GOT3 (cell line): ENCODE measurements at regions not wholly inside any gene's neighbourhood (a gene's known extent, or its start where the extent isn't known, plus 50 kb on each side); places are given as distances from the start of the nearest gene placed in this dataset.
"Not testable (repeated sequence)": the region's sequence is repeated elsewhere in the genome, so short reads cannot be mapped to it uniquely, and the experiment has no call there.

ENCODE experiments used
- DNase-seq: peaks from one replicate; lab custom pipeline; 2025; ENCODE audit warnings: mixed read lengths; lab: John Stamatoyannopoulos, UW

DNA sequence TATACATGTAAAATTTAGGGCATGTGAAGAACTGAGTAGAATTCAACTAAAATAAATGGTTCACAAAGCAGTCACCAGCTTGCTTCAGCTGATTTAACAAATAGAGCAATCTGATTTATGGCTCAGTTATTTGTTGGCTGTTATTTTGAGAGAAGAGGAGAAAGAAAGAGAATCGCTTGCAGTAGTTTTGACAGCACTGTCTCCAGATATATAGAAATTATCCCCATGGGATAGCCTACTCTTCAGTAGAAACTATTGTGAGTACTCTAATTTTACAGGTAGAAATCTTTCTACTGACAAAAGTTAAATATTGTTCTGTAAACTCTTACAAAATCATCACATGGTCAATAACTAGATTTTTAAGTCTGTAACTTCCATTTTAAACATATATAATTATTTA is 1098.2 kb downstream of the MRPL39 start:
- DNase-seq: no peak

DNA sequence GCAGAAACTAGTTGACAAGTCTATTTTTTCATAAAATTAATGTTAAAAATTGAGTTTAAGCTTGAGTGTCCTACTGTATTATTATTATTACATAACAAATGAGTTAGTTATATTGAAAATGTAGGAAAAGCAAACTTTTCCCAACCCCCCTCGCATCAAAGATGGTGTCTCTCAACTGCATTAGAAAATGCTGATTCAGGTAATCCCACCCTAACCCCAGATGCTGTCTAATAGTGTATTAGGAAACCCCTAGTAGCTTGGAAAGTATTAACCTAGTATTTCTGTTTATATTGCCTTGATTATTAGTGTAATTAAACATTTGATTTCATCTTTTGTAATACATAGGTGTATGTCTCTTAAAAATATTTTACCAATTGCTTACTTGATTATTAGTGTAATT is 1120.3 kb downstream of the MRPL39 start:
- DNase-seq: no peak

DNA sequence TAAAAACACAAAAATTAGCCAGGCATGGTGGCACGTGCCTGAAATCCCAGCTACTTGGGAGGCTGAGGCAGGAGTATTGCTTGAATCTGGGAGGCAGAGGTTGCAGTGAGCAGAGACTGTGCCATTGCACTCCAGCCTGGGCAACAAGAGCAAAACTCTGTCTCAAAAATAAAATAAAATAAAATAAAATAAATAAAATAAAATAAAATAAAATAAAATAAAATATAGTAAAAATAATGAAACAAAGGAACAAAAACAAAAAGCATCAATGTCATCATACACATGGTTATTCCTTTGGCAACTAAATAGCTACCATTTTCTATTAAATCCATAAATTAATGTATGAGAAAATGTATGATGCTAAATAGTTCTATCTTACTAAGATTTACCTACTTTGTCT is 1123.9 kb downstream of the MRPL39 start:
- DNase-seq: not testable (repeated sequence)

GRCh38 chr21:24470852-24471251 is 1136.4 kb downstream of the MRPL39 start:
- DNase-seq: no peak

- no peak for DNase-seq
Observed at GRCh38 chr21:24456358-24456757, 1150.9 kb downstream of the MRPL39 start.

DNA sequence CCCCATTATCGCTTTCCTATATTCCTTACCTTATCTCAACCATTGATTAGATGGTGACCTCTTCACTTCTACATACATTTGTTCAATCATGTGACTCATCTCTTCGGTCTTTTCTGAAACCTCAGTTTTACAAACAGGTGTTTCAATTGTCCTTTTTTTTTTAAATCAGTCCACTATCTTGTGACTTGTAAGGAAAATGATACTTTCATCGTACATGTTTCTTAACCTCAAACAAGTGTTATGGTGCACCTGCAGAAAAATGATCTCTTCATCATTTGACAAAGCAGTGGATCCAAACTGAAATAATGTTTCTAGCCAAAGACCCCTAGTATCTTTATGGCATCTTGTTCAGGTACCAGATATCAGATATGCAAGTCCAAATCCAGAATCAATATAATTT is 1157.2 kb downstream of the MRPL39 start:
- no peak for DNase-seq

- DNase-seq: no peak
Observed at GRCh38 chr21:24445517-24445916, 1161.8 kb downstream of the MRPL39 start.

GRCh38 chr21:24444736-24445135 is 1162.5 kb downstream of the MRPL39 start:
- DNase-seq: no peak

DNA sequence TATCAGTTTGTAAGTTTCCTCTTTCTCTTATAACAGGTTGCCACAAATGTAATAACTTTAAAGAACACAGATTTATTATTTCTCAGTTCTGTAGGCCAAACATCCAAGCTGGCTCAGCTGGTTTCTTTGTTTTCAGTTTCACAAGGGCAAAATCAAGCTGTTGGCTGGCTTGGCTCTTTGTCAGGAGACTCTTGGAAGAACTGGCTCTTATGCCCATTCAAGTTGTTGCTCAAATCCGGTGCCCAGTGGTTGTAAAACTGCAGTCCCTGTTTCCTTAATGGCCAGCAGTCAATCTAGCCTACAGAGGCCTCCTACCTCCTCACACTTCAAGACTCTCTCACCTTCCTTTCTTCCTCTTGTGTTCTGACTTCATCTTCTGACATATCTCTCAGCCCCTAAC is 1171.0 kb downstream of the MRPL39 start:
- DNase-seq: no peak

DNA sequence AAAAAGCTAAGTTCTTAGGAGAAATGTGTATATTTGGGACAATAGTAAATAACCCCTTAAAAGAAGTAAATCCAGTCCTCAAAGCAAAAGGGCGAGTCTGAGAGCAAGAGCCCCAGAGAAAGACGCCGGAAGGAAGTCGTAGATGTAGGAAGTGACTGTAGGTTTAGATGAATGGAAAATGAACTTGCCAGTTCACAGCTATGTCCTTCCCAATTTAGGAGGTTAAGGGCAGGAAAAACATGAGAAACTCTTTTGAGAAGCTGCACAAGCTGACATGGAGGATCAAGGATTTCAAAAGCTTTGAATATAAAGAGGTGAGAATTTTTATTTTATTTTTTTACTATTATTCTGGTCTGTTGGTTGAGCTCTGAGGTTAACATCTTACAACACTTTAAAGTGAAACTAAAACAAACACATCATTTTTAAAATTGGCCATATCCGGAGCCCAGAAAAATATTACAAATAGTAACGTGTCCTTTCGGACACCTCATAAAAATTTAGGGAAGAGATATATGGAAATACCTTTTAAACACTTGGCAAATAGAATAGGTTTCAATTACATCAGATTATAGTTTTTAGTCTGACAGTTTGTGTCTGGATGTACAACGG is 1178.6 kb downstream of the MRPL39 start:
- DNase-seq: no peak

GRCh38 chr21:24424776-24425175 is 1182.5 kb downstream of the MRPL39 start:
- DNase-seq: no peak

DNA sequence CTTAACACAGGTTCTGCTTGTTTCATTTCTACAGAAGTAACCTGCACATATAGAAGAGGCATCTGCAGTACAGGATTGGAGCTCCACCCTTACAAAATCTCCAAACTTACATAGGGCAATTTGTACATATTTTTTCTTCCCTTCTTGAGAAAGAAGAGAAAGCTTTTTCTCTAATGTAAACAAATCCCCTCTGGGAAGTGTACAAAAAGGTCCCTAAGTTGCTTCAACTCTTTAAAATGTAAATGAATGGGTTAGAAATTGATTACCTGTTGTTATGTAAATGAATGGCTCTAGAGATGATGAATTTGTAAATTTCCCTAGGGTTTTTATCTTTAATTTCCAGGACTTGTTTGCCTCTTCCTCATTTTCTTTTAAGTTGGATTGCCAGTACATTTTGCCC is 1183.7 kb downstream of the MRPL39 start:
- no peak for DNase-seq

DNA sequence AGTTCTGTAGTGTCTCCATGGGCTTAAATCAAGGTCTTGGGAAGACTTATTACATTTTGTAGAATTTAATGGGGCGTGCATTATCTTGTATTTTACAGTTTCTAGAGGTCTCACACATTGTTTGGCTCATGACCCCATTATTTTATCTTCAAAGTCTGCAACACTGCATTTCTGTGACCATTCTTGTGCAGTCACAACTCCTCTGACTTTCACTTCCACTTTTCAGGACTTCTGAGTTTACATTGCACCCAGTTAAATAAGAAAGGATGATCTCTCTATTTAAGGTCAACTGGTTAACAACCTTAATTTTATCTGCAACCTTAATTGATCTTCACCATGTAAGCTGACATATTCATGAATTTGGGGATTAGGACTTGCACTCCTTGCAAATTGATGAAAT is 1186.6 kb downstream of the MRPL39 start:
- DNase-seq: no peak

GRCh38 chr21:24419641-24420040 is 1187.6 kb downstream of the MRPL39 start:
- not testable (repeated sequence) for DNase-seq

- no peak for DNase-seq
Observed at GRCh38 chr21:24418671-24419070, 1188.6 kb downstream of the MRPL39 start.

DNA sequence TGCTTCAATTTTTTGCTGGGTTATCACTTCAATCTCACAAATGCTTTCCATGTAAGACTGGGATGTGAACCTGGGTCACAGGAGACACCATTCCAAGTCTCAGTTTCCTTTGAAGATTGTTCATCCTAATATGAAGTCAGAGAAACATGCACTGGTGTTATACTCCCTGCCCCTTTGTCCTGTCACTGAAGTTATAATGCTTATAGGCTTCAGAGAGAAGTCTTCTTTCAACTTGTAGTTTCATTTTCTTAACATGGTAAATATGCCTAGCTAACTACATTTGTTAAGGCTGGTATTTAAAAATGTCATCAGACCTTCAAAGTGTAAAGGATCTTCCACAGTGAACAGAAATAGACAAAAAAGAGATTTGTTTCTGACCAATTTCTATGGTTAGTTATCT is 1195.9 kb downstream of the MRPL39 start:
- no peak for DNase-seq

GRCh38 chr21:24403221-24403620 is 1204.1 kb downstream of the MRPL39 start:
- DNase-seq: no peak

DNA sequence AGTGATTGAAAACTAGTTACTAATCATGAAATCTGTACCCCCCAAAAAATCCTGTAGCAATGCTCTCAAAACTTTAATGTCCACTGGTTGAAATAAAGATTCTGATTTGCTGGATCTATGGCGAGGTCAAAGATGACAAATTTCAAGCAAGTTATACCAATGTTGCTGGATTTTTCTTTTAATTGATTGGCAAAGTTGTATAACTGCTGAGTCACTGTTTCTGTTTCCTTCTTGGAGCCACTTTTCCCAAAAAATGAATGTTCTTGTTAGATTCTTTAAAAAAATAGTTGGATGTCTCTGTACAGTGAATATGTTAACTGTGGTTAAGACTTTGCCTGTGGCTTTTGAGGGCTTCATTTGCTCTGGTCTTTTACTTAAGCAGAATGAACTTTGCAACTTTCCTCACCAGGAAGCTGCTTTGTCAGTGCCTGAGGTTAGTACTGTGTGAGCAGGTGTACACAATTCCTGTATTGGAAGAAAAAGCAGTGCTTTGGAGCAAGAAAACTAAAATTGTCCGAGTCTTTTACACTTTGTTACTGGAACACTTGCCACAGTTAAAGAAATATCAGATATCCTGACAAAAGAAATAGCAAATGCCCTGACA is 1211.9 kb downstream of the MRPL39 start:
- no peak for DNase-seq

DNA sequence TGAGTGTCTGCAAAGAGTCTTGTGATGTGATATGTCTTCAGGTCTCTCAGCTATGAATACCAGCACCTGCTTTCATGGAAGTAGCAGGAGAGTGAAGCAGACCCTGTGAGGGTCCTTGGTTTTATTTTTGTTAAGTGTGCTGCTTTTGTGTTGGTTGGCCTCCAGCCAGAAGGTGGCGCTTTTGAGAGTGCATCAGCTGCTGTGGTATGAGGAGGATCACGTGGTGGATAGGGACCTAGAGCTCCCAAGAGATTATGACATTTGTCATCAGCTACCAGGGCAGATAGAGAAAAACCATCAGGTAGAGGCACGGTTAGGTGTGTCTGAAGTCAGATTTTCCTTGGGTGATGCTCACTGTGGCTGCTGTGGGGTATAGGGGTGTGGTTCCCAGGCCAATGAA is 1232.1 kb downstream of the MRPL39 start:
- DNase-seq: no peak

DNA sequence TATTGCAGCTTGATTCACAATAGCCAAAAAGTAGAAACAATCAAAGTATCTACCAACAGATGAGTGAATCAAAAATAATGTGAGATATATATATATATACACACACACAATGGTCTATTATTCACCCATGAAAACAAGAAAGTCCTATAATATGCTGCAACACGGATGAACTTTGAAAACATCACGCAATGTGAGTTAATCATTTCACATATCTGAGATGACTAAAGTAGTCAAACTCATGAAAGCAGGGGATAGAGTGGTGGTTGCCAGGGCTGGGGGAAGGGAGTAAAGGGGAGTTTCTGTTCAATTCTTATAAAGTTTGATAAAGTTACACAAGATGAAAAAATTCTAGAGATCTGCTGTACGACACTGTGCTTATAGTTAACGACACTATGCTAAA is 1234.8 kb downstream of the MRPL39 start:
- DNase-seq: no peak

- no peak for DNase-seq
Observed at GRCh38 chr21:24369746-24370145, 1237.5 kb downstream of the MRPL39 start.

DNA sequence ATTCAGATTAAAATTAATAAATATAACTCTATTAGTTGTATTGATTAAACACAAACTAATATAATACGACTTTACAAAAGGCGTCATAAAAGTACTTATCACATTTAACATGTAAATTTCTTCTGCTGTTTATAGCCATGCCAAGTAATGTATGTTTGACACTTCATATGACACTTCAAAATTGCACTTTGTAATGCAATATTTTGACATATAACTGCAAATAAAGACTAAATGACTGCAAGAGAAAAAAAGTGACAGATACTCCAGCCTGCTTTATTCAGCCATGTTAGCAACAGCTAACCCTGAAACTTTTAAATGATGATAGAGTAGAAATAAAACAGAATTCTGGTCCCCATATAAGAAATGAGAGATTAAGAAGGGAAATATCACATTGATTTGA is 1238.0 kb downstream of the MRPL39 start:
- no peak for DNase-seq

GRCh38 chr21:24367936-24368335 is 1239.3 kb downstream of the MRPL39 start:
- DNase-seq: no peak

DNA sequence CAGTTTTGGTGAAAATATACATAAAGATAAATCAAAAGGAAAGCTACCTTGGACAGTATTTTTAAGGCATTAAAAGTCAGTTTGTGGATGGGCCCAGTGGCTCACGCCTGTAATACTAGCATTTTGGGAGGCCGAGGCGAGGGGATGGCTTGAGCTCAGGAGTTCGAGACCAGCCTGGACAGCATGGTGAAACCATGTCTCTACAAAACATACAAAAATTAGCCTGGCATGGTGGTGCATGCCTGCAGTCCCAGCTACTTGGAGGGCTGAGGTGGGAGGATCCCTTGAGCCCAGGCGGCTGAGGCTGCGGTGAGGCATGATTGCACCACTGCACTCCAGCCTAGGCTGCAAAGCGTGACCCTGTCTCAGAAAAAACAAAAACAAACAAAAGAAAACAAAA is 1253.8 kb downstream of the MRPL39 start:
- no peak for DNase-seq
